Stimulated activated CD8-positive, alpha-beta memory T cell treated with anti-CD3 and anti-CD28 coated beads, Interleukin-12 subunit alpha, Interleukin-12 subunit beta, amount 100 ng/mL, for 4 hours (primary cell): ENCODE measurements at regions not wholly inside any gene's neighbourhood (a gene's known extent, or its start where the extent isn't known, plus 50 kb on each side); places are given as distances from the start of the nearest gene placed in this dataset.
"Not testable (repeated sequence)": the region's sequence is repeated elsewhere in the genome, so short reads cannot be mapped to it uniquely, and the experiment has no call there.

ENCODE experiments used
- DNase-seq: peaks from one replicate; pipeline ENCODE4 v3.0.0-alpha.2; 2020; ENCODE audit warnings: low read depth

DNA sequence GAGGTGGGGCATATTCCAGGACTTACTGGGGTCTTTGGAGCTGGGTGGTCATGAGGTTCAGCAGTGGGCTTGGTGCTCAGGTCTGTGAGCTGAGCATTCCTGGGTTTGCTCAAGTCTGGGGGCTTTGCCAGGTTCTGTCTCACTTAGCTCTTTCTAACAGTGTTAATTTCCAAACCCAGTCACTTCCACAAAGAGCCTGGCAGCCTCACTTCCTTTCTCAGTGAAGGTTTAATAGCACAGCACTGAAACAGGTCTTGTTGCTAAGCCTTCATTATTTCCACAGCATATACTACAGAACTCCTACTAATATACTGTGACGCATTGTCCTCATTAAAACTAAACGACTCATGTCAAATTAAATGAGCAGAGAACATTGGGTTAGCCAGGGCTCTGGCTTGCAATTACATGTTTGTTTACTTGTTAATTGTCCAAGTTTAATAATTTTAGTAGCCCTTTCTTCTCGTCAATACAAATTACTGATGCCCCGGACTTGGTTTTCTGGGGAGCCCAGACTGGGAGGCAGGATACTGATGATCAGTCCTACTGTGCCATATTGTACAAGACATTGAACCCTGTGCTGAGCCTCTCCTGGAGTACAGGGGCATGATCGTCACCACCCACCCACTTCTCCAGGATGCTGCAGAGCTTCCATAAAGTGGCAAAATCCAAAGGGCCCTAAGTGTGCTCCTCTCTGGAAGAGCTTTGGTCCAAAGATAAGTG, 170.7 kb downstream of the IER5 start:
- DNase-seq, result no peak

DNA sequence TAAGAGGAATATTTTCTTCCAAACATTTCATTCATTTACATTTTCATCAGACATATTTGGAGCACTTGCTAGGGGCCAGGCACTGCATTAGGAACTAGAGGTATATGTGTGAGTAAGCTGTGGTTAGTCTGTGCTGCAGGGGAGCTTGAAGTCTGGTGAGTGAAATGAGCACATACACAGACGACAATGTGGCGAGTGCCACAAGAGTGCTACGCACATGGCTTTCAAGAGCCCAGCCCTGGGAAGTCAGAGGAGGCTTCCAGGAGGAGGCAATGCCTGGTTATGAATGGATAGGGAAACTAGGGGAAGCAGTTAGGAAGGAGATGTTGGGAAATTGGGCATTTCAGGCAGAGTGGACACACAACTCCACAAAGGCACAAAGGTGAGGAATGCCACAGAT, 171.8 kb downstream of the IER5 start:
- no peak for DNase-seq

- no peak for DNase-seq
These were observed 172.5 kb downstream of the IER5 start for GRCh38 chr1:181260994-181261393.

DNA sequence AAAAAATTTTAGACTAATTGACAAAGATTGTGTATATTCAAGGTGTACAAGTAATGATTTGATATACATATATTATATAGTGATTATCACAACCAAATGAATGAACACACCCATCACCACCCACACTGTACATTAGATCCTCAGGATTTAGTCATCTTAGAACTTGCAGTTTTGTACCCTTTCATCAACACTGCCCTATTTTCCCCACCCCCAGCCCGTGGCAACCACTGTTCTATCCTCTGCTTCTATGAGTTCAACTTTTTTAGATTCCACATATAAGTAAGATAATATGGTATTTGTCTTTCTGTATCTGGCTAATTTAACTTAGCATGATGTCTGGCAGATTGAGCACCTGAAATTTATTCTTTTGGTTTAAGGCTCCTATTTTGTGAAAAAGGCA, 173.6 kb downstream of the IER5 start:
- no peak for DNase-seq

GRCh38 chr1:181263444-181263843, 174.9 kb downstream of the IER5 start:
- no peak for DNase-seq

GRCh38 chr1:181264821-181265220, 176.3 kb downstream of the IER5 start:
- no peak for DNase-seq

DNA sequence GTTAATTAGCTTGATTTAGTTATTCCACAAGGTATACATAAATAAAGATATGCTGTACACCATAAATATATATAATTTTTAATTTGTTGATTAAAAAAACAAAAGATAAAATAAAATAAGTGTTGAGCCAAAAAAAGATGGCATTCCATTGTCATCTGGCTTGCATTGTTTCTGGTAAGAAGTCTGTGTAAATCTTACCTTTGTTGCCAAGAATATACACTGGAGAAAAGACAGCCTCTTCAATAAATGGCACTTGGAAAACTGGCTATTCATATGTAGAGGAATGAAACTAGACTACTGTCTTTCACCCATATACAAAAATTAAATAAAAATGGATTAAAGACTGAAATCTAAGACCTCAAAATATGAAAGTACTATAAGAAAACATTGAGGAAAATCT, 196.5 kb downstream of the IER5 start:
- no peak for DNase-seq

DNA sequence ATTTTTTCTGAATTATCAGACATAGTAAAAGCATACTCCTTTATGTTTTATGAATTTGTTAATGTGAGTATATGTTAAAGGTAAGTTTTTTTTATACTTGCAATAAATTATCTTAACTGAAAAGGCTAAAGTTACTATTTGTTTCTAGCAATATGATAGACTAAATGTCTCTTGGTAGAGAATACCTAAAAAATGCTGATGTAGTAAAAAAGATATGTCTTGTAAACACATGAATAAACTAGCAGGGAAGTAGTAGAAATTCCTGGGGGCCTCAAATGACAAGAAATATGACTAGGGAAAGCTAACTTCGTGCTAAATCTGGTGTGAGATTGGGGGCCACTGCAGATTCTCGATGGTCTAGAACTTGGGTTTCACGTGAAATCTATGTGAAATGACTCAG, 188.1 kb upstream of the CACNA1E start:
- DNase-seq, result no peak

DNA sequence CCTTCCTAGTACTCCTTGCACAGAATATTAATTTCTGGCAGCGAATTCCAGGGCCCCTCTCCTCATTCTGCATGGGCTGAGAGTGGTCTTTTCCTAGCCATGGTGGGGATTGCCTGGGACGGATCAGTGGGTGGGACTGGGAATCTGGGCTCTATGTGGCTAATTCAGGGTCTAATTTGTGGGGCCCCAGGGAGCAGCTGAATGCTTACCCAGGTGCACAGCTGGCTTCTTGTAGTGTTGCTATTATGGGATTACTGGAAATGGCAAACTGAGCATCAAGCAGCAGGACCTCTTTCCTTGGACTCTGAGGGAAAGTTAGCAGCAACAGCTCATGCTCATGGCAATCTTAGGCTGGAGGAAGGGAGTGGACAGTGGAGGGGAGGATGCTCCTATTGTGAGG, 187.1 kb upstream of the CACNA1E start:
- DNase-seq, result no peak

- DNase-seq, result no peak
These were observed 175.2 kb upstream of the CACNA1E start for GRCh38 chr1:181308098-181308497.

GRCh38 chr1:181310560-181310959, 172.8 kb upstream of the CACNA1E start:
- no peak for DNase-seq

- no peak for DNase-seq
These were observed 170.4 kb upstream of the CACNA1E start for GRCh38 chr1:181312946-181313345.

GRCh38 chr1:181313466-181313865, 169.9 kb upstream of the CACNA1E start:
- DNase-seq, result no peak

DNA sequence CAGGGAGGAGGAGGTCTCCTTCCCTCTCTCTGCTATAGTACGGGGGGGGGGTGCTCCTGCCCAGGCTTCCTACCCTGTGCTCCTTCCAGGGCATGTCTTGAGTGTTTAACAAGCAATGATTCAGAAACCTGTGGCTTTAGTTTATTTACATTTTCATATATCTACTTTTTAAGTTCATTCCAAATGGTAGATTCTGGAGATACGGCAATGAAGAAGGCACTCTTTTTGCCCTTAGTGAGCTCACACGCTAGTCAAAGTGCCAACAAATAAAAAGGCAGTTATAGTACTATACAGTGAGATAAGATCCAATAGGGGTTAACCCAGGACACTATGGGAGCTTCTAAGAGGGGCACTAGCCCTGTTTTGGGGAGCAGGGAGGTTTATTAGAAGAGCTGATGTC, 169.3 kb upstream of the CACNA1E start:
- DNase-seq, result no peak

- no peak for DNase-seq
These were observed 168.4 kb upstream of the CACNA1E start for GRCh38 chr1:181314959-181315358.

- no peak for DNase-seq
These were observed 165.9 kb upstream of the CACNA1E start for GRCh38 chr1:181317261-181317930.

GRCh38 chr1:181318022-181318857, 165.1 kb upstream of the CACNA1E start:
- DNase-seq, result no peak

DNA sequence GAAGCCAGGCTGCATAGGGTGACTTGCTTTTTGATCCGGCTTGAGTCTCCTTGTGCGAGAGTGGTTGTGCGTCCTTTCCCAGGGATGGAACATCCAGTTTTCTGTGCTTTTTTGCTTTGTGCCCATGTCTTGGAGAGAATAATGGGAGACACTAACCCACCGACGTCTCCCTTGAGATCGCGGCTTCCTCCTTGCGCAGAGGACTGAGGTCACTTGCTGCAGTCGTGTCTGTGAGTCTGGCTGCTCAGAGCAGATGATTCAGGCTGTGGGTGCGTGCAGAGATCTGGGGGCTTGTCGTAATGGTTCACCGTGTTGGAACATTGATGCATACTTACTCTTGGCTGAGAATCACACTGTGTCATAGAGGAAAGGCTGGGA, 164.5 kb upstream of the CACNA1E start:
- DNase-seq, result peak; percentile 16

GRCh38 chr1:181319907-181320306, 163.4 kb upstream of the CACNA1E start:
- DNase-seq, result no peak

DNA sequence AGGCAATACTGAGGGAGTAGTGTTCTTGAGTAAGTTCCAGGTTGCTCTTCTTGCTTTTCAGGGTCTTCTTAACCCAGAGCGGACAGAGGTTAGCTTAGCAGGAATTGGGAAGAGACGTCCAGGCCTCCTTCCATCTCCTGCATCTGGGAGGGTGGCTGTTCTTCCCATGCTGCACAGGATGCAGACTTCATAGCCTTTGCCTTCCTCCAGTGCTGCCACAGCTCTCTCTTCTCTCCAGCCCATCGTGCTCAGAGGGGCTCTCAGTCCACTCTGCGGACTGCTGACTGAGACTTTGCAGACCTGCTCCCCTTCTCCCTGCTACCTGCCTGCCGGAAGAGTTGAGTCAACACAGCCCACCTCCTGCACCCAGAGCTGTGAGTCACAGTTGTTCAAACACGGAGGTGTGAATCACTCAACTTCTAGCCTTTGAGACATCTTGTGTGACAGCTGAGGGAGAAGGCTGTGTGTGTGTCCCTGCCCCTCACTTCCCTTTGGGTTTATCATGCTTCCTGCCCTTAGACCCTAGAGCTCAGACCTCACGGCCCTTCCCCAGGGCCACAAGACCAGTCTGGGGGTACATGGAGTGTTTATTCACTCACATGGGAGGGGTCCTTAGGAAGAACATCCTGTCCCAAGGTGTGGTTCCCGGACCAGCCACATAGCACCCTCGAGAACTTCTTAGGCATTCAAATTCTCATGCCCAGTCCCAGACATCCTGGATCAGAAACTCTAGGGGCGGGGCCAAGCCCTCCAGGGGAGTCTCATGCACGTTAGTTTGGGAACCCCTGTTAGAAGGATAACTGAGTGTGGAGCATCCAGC, 158.3 kb upstream of the CACNA1E start:
- DNase-seq, result peak; percentile 39

GRCh38 chr1:181325765-181326164, 157.6 kb upstream of the CACNA1E start:
- DNase-seq, result not testable (repeated sequence)

DNA sequence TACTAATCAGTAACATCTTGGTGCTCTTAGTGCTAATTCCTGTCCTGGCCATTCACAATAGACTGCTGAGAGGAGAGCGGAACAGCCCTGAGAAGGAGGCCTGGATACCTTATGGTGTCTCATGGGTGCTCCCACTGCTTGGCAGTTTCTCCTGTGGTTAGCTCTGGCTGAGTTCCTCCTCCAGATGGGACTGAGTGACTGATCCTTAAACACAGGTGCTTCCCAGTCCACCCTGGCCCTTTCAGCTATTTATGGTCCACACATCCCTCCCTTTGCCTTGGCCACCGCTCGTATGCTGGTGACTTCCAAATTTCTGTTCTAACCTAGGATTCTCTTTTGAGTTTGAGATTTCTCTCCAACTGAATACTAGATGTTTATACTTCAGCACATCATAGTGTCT, 157.0 kb upstream of the CACNA1E start:
- DNase-seq, result no peak
